Epithelial cell of esophagus (primary cell): ENCODE measurements at regions not wholly inside any gene's neighbourhood (a gene's known extent, or its start where the extent isn't known, plus 50 kb on each side); places are given as distances from the start of the nearest gene placed in this dataset.

Source experiments
- DNase-seq: peaks from one replicate; pipeline ENCODE4 v3.0.0; 2010; ENCODE audit warnings: low read depth
- H3K4me3 ChIP-seq: 2 replicates; pipeline ENCODE4 v1.5.1; 2011; ENCODE audit warnings: mild to moderate bottlenecking, low read length, control low read depth
- CTCF ChIP-seq: IDR thresholded peaks from 2 replicates; pipeline ENCODE4 v1.5.1; 2011; ENCODE audit warnings: low read depth, mild to moderate bottlenecking, low read length, control low read depth, inconsistent platforms; ENCODE audit not compliant: insufficient read depth; ENCODE audit errors: missing control alignments

GRCh38 chr1:199453723-199454122 lies 573.8 kb upstream of the NR5A2 start:
- no peak for TF ChIP-seq CTCF
- DNase-seq: no peak
- no peak overlapping the region for H3K4me3 ChIP-seq

- no peak for DNase-seq
- peak; percentile 9 for TF ChIP-seq CTCF
Measured at GRCh38 chr1:199460933-199461332, 566.6 kb upstream of the NR5A2 start.

GRCh38 chr1:199463521-199464127 lies 563.9 kb upstream of the NR5A2 start:
- DNase-seq: peak; percentile 76
- TF ChIP-seq CTCF: peak; percentile 77
- H3K4me3 ChIP-seq: no peak overlapping the region

More at GRCh38 chr1:199460933-199461332, 566.6 kb upstream of the NR5A2 start:
- no peak overlapping the region for H3K4me3 ChIP-seq

- no peak overlapping the region for H3K4me3 ChIP-seq
- no peak for TF ChIP-seq CTCF
- DNase-seq: no peak
Measured at GRCh38 chr1:199466961-199467360, 560.5 kb upstream of the NR5A2 start.

- no peak overlapping the region for H3K4me3 ChIP-seq
- DNase-seq: no peak
- TF ChIP-seq CTCF: no peak
Measured at GRCh38 chr1:199472018-199472417, 555.5 kb upstream of the NR5A2 start.

- no peak for DNase-seq
- no peak overlapping the region for H3K4me3 ChIP-seq
- no peak for TF ChIP-seq CTCF
Measured at GRCh38 chr1:199472978-199473377, 554.5 kb upstream of the NR5A2 start.

GRCh38 chr1:199474738-199475137 lies 552.8 kb upstream of the NR5A2 start:
- H3K4me3 ChIP-seq: no peak overlapping the region
- DNase-seq: no peak
- TF ChIP-seq CTCF: no peak
